GM12873 (cell line): ENCODE measurements at regions not wholly inside any gene's neighbourhood (a gene's known extent, or its start where the extent isn't known, plus 50 kb on each side); places are given as distances from the start of the nearest gene placed in this dataset.

ENCODE experiments used
- CTCF ChIP-seq: IDR thresholded peaks from 2 replicates; pipeline ENCODE4 v1.5.1; 2012; ENCODE audit warnings: low read depth, mild to moderate bottlenecking, moderate library complexity, low read length, control low read depth; ENCODE audit not compliant: insufficient read depth; ENCODE audit errors: missing control alignments

DNA sequence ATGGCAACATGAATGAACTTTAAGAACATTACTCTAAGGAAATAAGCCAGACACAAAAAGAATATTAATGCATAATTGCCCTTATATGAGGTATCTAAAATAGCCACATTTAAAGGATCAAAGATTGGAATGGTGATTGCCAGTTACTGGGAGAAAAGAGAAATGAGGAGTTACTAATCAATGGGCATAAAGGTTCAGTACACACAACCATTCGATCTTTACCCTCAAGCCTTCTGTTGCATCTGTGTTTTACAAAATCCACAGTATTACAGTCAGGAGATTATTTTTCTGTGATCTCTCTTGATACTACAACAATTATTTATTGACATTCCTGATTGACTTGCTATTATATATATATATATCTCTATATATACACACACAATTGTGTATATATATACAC is 310.0 kb upstream of the SLITRK5 start:
- TF ChIP-seq CTCF: no peak

GRCh38 chr13:87368639-87369038 is 302.5 kb upstream of the SLITRK5 start:
- no peak for TF ChIP-seq CTCF

DNA sequence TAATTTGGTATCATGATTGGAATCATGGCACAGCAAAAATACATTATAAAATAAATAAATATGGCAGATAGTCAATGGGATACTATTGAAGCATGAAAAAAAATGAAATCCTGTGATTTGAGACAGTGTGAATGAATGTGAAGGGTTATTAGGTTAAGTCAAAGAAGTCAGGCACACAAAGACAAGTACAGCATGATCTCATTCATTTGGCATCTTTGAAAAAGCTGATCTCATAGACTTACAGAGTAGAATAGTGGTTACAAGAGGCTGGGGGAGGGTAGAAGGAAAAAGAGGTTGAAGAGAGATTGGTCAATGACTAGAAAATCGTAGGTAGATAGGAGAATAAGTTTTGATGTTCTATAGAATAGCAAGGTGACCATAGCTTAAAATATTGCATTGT is 295.1 kb upstream of the SLITRK5 start:
- no peak for TF ChIP-seq CTCF

DNA sequence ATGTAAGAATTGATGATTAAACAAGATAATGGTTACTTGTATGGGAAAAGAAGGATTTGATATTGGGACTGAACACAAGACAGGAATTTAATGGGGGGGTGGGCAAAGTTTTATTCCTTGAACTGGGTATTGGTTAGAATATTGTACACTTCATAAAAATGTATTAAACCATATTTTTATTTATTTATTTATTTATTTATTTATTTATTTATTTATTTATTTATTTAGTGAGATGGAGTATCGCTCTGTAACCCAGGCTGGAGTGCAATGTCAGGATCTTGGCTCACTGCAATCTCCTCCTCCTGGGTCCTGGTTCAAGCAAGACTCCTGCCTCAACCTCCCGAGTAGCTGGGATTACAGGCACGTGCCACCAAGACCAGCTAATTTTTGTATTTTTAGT is 287.1 kb upstream of the SLITRK5 start:
- TF ChIP-seq CTCF: no peak

DNA sequence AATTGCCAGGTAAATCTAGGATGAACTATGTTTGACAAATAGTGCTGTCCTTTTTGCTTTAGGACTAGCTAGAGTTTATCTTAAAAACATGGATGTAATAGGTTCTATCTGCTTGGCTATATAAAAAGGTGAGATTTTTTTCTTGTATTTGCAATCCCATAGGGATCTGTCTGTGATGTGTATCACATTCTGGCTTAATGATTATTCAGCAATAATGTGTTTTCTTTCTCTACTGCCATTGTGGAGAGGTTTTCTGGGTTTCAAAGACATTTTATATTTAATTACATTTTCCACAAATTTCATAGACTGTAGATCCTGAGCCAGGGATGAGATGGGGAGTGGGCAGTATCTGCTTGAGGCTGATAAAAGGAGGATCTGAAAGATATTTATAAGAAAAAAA is 277.8 kb upstream of the SLITRK5 start:
- TF ChIP-seq CTCF: no peak

DNA sequence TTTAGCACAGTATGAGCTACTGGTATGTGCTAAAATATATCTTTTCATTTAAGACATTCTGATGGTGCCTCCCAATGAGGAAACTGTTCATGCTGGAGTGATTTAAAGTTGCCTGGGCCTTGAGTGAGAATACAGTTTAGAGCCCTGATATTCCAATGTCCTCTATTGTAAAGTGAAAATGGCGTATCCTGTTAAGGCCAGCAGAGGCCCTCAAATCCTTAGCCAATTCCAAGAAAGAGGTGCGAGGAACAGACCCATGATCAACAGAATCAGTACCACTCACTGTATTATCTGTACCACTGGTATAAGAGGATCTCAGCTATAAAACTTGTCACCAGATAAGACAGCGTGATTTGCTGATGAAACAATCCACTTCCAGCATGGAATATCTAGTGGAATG is 273.1 kb upstream of the SLITRK5 start:
- TF ChIP-seq CTCF: no peak

DNA sequence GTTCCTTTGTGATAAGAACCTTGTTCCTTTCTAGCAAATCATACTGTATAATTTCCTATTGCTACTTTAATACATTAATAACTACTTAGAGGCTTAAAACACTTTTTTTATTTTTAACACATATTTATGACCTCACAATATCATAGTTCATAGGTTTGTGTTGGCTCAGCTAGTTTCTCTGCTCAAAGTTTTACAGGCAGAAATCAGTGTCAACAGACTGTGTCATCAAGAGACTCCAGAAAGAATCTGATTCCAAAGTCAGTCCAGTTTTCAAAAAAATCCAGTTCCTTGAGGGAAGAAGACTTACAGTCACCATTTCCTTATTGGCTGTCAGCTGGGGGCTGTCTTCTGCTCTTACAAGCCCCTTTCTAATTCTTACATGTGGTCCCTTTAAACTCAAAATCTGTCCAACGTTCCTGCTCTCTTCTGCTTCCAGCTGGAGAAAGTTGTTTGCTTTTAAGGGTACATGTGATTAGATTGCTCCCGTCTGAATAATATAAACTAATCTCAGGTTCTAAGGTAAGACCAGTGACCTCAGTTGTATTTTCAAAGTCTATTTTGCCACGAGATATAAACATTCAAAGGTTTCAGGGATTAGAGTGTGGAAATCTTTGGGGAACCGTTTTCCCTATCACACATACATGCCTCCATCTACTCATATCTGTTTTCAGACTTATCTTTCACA is 267.3 kb upstream of the SLITRK5 start:
- no peak for TF ChIP-seq CTCF

GRCh38 chr13:87426742-87427141 is 244.4 kb upstream of the SLITRK5 start:
- TF ChIP-seq CTCF: no peak
